ENCODE measurements at regions not wholly inside any gene's neighbourhood (a gene's known extent, or its start where the extent isn't known, plus 50 kb on each side); places are given as distances from the start of the nearest gene placed in this dataset.
"Not testable (repeated sequence)": the region's sequence is repeated elsewhere in the genome, so short reads cannot be mapped to it uniquely, and the experiment has no call there.

- no peak for DNase-seq
Measured at GRCh38 chr6:792662-793061, 99.7 kb upstream of the EXOC2 start.

- DNase-seq = no peak
Measured at GRCh38 chr6:788058-788457, 95.1 kb upstream of the EXOC2 start.

- DNase-seq = no peak
Measured at GRCh38 chr6:786946-787763, 94.2 kb upstream of the EXOC2 start.

- DNase-seq = no peak
Measured at GRCh38 chr6:783966-784735, 91.2 kb upstream of the EXOC2 start.

- DNase-seq = no peak
Measured at GRCh38 chr6:782141-782540, 89.2 kb upstream of the EXOC2 start.

GRCh38 chr6:781350-781961, 88.5 kb upstream of the EXOC2 start:
- no peak for DNase-seq

- no peak for DNase-seq
Measured at GRCh38 chr6:780706-781105, 87.8 kb upstream of the EXOC2 start.

- no peak for DNase-seq
Measured at GRCh38 chr6:776951-777350, 84.0 kb upstream of the EXOC2 start.

GRCh38 chr6:776528-776931, 83.6 kb upstream of the EXOC2 start:
- DNase-seq = no peak

- DNase-seq = no peak
Measured at GRCh38 chr6:775863-776262, 82.9 kb upstream of the EXOC2 start.

GRCh38 chr6:771683-772082, 78.7 kb upstream of the EXOC2 start:
- not testable (repeated sequence) for DNase-seq

- no peak for DNase-seq
Measured at GRCh38 chr6:767755-768512, 75.0 kb upstream of the EXOC2 start.

GRCh38 chr6:766625-767024, 73.7 kb upstream of the EXOC2 start:
- no peak for DNase-seq

- no peak for DNase-seq
Measured at GRCh38 chr6:761997-762396, 69.1 kb upstream of the EXOC2 start.

- no peak for DNase-seq
Measured at GRCh38 chr6:760982-761955, 68.3 kb upstream of the EXOC2 start.

GRCh38 chr6:759729-760128, 66.8 kb upstream of the EXOC2 start:
- no peak for DNase-seq

GRCh38 chr6:756224-756623, 63.3 kb upstream of the EXOC2 start:
- no peak for DNase-seq

- no peak for DNase-seq
Measured at GRCh38 chr6:754202-754601, 61.3 kb upstream of the EXOC2 start.

GRCh38 chr6:753486-753885, 60.5 kb upstream of the EXOC2 start:
- no peak for DNase-seq

- no peak for DNase-seq
Measured at GRCh38 chr6:752438-752837, 59.5 kb upstream of the EXOC2 start.

GRCh38 chr6:751765-752164, 58.8 kb upstream of the EXOC2 start:
- no peak for DNase-seq

- DNase-seq = no peak
Measured at GRCh38 chr6:747921-748320, 55.0 kb upstream of the EXOC2 start.
